GM12878 (cell line): ENCODE measurements at regions not wholly inside any gene's neighbourhood (a gene's known extent, or its start where the extent isn't known, plus 50 kb on each side); places are given as distances from the start of the nearest gene placed in this dataset.

Source experiments
- EZH2 ChIP-seq: IDR thresholded peaks from 2 replicates; pipeline ENCODE4 v1.6.1; 2012; ENCODE audit warnings: low read depth, mild to moderate bottlenecking, control low read depth, inconsistent platforms, low read length, borderline replicate concordance; ENCODE audit not compliant: control insufficient read depth
- SP1 ChIP-seq: IDR thresholded peaks from one replicate; pipeline ENCODE4 v1.6.1; 2011; ENCODE audit warnings: low read depth, low read length

- no peak for TF ChIP-seq SP1
- TF ChIP-seq EZH2 = no peak
Measured at GRCh38 chr2:78397198-78397597, 628.3 kb upstream of the REG3G start.
